NT2/D1 (cell line): ENCODE measurements at regions not wholly inside any gene's neighbourhood (a gene's known extent, or its start where the extent isn't known, plus 50 kb on each side); places are given as distances from the start of the nearest gene placed in this dataset.

Source experiments
- SUZ12 ChIP-seq: IDR thresholded peaks from 2 replicates; pipeline ENCODE4 v1.6.1; 2011; ENCODE audit not compliant: insufficient read length, insufficient read depth; ENCODE audit errors: extremely low read depth
- YY1 ChIP-seq: IDR thresholded peaks from 2 replicates; pipeline ENCODE4 v1.6.1; 2011; ENCODE audit not compliant: insufficient read length, insufficient read depth
- ZNF274 ChIP-seq: IDR thresholded peaks from 2 replicates; pipeline ENCODE4 v1.6.1; 2011; ENCODE audit warnings: mild to moderate bottlenecking, low read depth, low read length

GRCh38 chr9:81445331-81445921, 243.9 kb downstream of the TLE1 start:
- TF ChIP-seq ZNF274 (no peak), YY1 (no peak), SUZ12 (no peak)
